ENCODE measurements at regions not wholly inside any gene's neighbourhood (a gene's known extent, or its start where the extent isn't known, plus 50 kb on each side); places are given as distances from the start of the nearest gene placed in this dataset.

DNA sequence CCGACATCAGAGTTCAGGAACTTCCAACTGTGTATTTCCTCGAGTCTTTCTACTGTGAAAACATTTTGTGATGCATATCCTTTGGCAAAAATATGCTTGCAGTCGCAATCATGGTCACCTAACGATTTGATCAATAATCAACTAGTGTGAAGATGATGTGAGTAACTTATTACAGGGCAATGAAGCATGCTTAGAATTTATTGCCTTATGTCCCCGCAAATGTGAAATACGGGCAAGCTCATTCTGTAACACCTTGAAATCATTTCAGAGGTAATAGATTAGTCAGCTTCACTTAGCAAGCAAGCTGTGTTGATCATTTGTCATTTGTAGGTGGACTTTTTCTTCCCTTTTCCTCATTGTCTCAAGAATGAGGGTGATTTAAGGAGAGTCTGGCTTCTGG is 67.9 kb upstream of the DOK5 start:
- Histone ChIP-seq H3K9me1 (ENCODE audit: control insufficient read depth, extremely low read depth, insufficient read depth, low read length) (no peaks in the 10 kb centered on the region), H3K4me3 (ENCODE audit: control insufficient read depth in 2 of 3, extremely low read depth in 1 of 3, insufficient read depth in 2 of 3, low read depth in 1 of 3, low read length in 3 of 3) (no peak overlapping the region), H3K79me2 (ENCODE audit: control insufficient read depth, insufficient read depth, low read length) (no peaks in the 10 kb centered on the region), H3K9ac (ENCODE audit: control insufficient read depth, extremely low read depth, insufficient read depth, low read length) (no peak overlapping the region), H3K9me3 (ENCODE audit: control insufficient read depth, low read depth, low read length) (no peaks in the 10 kb centered on the region), H3K4me1 (ENCODE audit: control insufficient read depth, extremely low read depth, insufficient read depth, low read length) (no peaks in the 10 kb centered on the region), H2AFZ (ENCODE audit: control insufficient read depth, low read length) (no peak overlapping the region), H4K20me1 (ENCODE audit: control insufficient read depth, extremely low read depth, insufficient read depth, low read length) (no peaks in the 10 kb centered on the region), H3K27me3 (ENCODE audit: control insufficient read depth, extremely low read depth, insufficient read depth, low read length) (no peaks in the 10 kb centered on the region), H3K4me2 (ENCODE audit: control insufficient read depth, extremely low read depth, insufficient read depth, low read depth, low read length) (no peak overlapping the region), H3K27ac (ENCODE audit: control insufficient read depth, insufficient read depth, low read length) (no peak overlapping the region), H3K36me3 (ENCODE audit: control insufficient read depth in 2 of 2, extremely low read depth in 1 of 2, insufficient read depth in 2 of 2, low read length in 2 of 2) (no peaks in the 10 kb centered on the region)
- DNase-seq (ENCODE audit: low read depth, low spot score) (no peak), FAIRE-seq (no peak)
- TF ChIP-seq, protein P1, sequence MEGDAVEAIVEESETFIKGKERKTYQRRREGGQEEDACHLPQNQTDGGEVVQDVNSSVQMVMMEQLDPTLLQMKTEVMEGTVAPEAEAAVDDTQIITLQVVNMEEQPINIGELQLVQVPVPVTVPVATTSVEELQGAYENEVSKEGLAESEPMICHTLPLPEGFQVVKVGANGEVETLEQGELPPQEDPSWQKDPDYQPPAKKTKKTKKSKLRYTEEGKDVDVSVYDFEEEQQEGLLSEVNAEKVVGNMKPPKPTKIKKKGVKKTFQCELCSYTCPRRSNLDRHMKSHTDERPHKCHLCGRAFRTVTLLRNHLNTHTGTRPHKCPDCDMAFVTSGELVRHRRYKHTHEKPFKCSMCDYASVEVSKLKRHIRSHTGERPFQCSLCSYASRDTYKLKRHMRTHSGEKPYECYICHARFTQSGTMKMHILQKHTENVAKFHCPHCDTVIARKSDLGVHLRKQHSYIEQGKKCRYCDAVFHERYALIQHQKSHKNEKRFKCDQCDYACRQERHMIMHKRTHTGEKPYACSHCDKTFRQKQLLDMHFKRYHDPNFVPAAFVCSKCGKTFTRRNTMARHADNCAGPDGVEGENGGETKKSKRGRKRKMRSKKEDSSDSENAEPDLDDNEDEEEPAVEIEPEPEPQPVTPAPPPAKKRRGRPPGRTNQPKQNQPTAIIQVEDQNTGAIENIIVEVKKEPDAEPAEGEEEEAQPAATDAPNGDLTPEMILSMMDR (optimal IDR thresholded peaks at IDR 0.05 in 1 of 3, IDR thresholded peaks at IDR 0.05 in 1 of 3, conservative IDR thresholded peaks at IDR 0.05 in 1 of 3; ENCODE audit: extremely low read depth in 1 of 3, insufficient read depth in 2 of 3, low read length in 3 of 3), result no peak
- no peak for TF ChIP-seq EZH2 (IDR thresholded peaks at IDR 0.05; ENCODE audit: low read length)
- dilution Hi-C loops (cut with MboI; ENCODE audit: extremely low pct_ligation_motif_present, low sequenced_read_pairs), result no loop called here

- H3K4me3 ChIP-seq (ENCODE audit: control insufficient read depth in 2 of 3, extremely low read depth in 1 of 3, insufficient read depth in 2 of 3, low read depth in 1 of 3, low read length in 3 of 3), result no peak overlapping the region
- H2AFZ ChIP-seq (ENCODE audit: control insufficient read depth, low read length), result no peak overlapping the region
- TF ChIP-seq, protein P1 (optimal IDR thresholded peaks at IDR 0.05 in 1 of 3, IDR thresholded peaks at IDR 0.05 in 1 of 3, conservative IDR thresholded peaks at IDR 0.05 in 1 of 3; ENCODE audit: extremely low read depth in 1 of 3, insufficient read depth in 2 of 3, low read length in 3 of 3), result no peak
- no peak for TF ChIP-seq EZH2 (IDR thresholded peaks at IDR 0.05; ENCODE audit: low read length)
- no peaks in the 10 kb centered on the region for H3K4me1 ChIP-seq (ENCODE audit: control insufficient read depth, extremely low read depth, insufficient read depth, low read length)
- no peaks in the 10 kb centered on the region for H3K9me3 ChIP-seq (ENCODE audit: control insufficient read depth, low read depth, low read length)
- H4K20me1 ChIP-seq (ENCODE audit: control insufficient read depth, extremely low read depth, insufficient read depth, low read length), result no peaks in the 10 kb centered on the region
- no peak overlapping the region for H3K9ac ChIP-seq (ENCODE audit: control insufficient read depth, extremely low read depth, insufficient read depth, low read length)
- no peaks in the 10 kb centered on the region for H3K27me3 ChIP-seq (ENCODE audit: control insufficient read depth, extremely low read depth, insufficient read depth, low read length)
- H3K4me2 ChIP-seq (ENCODE audit: control insufficient read depth, extremely low read depth, insufficient read depth, low read depth, low read length), result no peak overlapping the region
- dilution Hi-C loops (cut with MboI; ENCODE audit: extremely low pct_ligation_motif_present, low sequenced_read_pairs), result no loop called here
- no peaks in the 10 kb centered on the region for H3K9me1 ChIP-seq (ENCODE audit: control insufficient read depth, extremely low read depth, insufficient read depth, low read length)
- H3K27ac ChIP-seq (ENCODE audit: control insufficient read depth, insufficient read depth, low read length), result no peak overlapping the region
- DNase-seq (ENCODE audit: low read depth, low spot score), result no peak
- H3K79me2 ChIP-seq (ENCODE audit: control insufficient read depth, insufficient read depth, low read length), result no peaks in the 10 kb centered on the region
- FAIRE-seq, result no peak
- H3K36me3 ChIP-seq (ENCODE audit: control insufficient read depth in 2 of 2, extremely low read depth in 1 of 2, insufficient read depth in 2 of 2, low read length in 2 of 2), result no peaks in the 10 kb centered on the region
Measured at GRCh38 chr20:54415967-54416366, 59.4 kb upstream of the DOK5 start.

Measured in keratinocyte (primary cell).